ENCODE measurements at regions not wholly inside any gene's neighbourhood (a gene's known extent, or its start where the extent isn't known, plus 50 kb on each side); places are given as distances from the start of the nearest gene placed in this dataset.
"Not testable (repeated sequence)": the region's sequence is repeated elsewhere in the genome, so short reads cannot be mapped to it uniquely, and the experiment has no call there.

GRCh38 chr12:72723732-72724131 lies 451.6 kb downstream of the TRHDE start:
- no peak overlapping the region for H3K4me3 ChIP-seq (ENCODE audit: low read length)
- ATAC-seq (no peak), DNase-seq (no peak)
- no peaks in the 10 kb centered on the region for H3K4me1 ChIP-seq (ENCODE audit: control insufficient read depth, insufficient read depth, low read length)
- no peak overlapping the region for H3K27ac ChIP-seq (ENCODE audit: low read length)
- 78% methylated on average over 1 of the region's 1 CpG for WGBS
- intact Hi-C loops (cut with DNase I): no loop called here
- no peaks in the 10 kb centered on the region for H3K9me3 ChIP-seq (ENCODE audit: control insufficient read depth, low read length)
- H3K27me3 ChIP-seq (ENCODE audit: control insufficient read depth, insufficient read depth): no peaks in the 10 kb centered on the region

DNA sequence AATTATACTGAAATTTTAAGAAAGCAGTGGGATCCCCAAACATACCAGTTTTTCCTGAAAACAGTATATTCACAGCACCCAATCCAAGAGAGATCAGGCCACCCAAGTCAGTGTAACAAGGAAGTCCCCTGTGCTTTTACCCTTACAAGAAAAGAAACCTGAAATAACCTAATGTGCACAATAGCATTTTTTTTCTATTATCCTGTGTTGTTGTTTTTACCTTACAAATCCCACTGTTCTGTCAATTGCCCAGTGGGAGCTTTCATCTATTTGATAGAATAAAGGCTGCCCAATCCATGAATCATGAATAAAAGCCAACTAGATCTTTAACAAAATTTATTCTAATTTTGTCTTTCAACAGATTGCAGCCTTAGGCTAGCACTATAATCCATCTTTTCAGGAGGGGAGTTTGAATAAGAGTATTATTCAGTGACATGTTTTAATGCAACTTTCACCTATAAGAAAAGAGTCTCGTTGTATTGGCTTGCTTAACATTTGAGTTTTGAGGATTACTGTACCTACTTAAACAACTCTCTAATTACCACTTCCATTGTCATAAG lies 457.4 kb downstream of the TRHDE start:
- 81% methylated on average over 1 of the region's 1 CpG for WGBS
- Histone ChIP-seq H3K27ac (ENCODE audit: low read length) (no peak overlapping the region), H3K27me3 (ENCODE audit: control insufficient read depth, insufficient read depth) (no peaks in the 10 kb centered on the region), H3K9me3 (ENCODE audit: control insufficient read depth, low read length) (no peaks in the 10 kb centered on the region), H3K4me3 (ENCODE audit: low read length) (no peak overlapping the region), H3K4me1 (ENCODE audit: control insufficient read depth, insufficient read depth, low read length) (no peaks in the 10 kb centered on the region)
- ATAC-seq: no peak
- DNase-seq: no peak
- intact Hi-C loops (cut with DNase I): no loop called here

- H3K27me3 ChIP-seq (ENCODE audit: control insufficient read depth, insufficient read depth): no peaks in the 10 kb centered on the region
- no peak overlapping the region for H3K4me3 ChIP-seq (ENCODE audit: low read length)
- ATAC-seq (no peak), DNase-seq (no peak)
- no peaks in the 10 kb centered on the region for H3K9me3 ChIP-seq (ENCODE audit: control insufficient read depth, low read length)
- no peak overlapping the region for H3K27ac ChIP-seq (ENCODE audit: low read length)
- no peaks in the 10 kb centered on the region for H3K4me1 ChIP-seq (ENCODE audit: control insufficient read depth, insufficient read depth, low read length)
- intact Hi-C loops (cut with DNase I): no loop called here
- WGBS: 84% methylated on average over 2 of the region's 2 CpGs
Observed at GRCh38 chr12:72734581-72734980, 462.4 kb downstream of the TRHDE start.

DNA sequence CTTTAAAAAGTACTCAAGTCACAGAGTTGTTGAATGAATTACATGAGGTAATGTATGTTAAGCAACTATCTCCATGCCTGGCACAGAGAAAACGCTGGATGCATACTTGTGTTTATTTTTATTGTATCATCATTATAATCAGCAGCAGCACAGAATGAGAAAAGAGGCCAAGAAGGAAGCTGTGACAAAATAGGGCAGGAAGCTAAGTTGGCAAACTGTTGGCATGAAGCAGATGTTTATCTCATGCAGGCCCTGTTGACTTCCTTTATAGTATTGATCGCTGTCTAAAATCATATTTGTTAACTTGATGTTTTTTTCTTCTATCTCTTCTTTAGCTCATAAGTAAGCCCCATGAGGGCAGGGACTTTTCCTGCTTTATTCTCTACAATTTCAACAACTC lies 466.6 kb downstream of the TRHDE start:
- Histone ChIP-seq H3K27ac (ENCODE audit: low read length) (no peak overlapping the region), H3K27me3 (ENCODE audit: control insufficient read depth, insufficient read depth) (no peaks in the 10 kb centered on the region), H3K4me3 (ENCODE audit: low read length) (no peak overlapping the region), H3K9me3 (ENCODE audit: control insufficient read depth, low read length) (no peaks in the 10 kb centered on the region), H3K4me1 (ENCODE audit: control insufficient read depth, insufficient read depth, low read length) (no peaks in the 10 kb centered on the region)
- 52% methylated on average over 2 of the region's 2 CpGs for WGBS
- intact Hi-C loops (cut with DNase I): no loop called here
- ATAC-seq (no peak), DNase-seq (no peak)

- Histone ChIP-seq H3K27me3 (ENCODE audit: control insufficient read depth, insufficient read depth) (no peaks in the 10 kb centered on the region), H3K4me3 (ENCODE audit: low read length) (no peak overlapping the region), H3K9me3 (ENCODE audit: control insufficient read depth, low read length) (no peaks in the 10 kb centered on the region), H3K4me1 (ENCODE audit: control insufficient read depth, insufficient read depth, low read length) (no peaks in the 10 kb centered on the region), H3K27ac (ENCODE audit: low read length) (no peak overlapping the region)
- WGBS: 94% methylated on average over 1 of the region's 1 CpG
- DNase-seq: no peak
- intact Hi-C loops (cut with DNase I): no loop called here
- ATAC-seq: no peak
Observed at GRCh38 chr12:72740064-72740463, 467.9 kb downstream of the TRHDE start.

DNA sequence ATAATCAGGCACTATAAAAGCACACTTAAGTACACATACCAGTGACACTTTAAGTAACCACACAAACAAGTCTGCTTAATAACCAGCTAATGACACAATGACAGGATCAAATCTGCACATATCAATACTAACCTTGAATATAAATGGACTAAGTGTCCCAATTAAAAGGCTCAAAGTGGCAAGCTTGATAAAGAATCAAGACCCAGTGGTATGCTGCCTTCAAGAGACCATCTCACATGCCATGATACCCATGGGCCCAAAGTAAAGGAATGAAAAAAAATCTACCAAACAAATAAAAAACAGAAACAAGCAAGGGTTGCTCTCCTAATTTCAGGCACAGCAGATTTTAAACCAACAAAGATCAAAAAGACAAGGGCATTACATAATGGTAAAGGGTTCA lies 470.4 kb downstream of the TRHDE start:
- Histone ChIP-seq H3K27ac (ENCODE audit: low read length) (no peak overlapping the region), H3K4me1 (ENCODE audit: control insufficient read depth, insufficient read depth, low read length) (no peaks in the 10 kb centered on the region), H3K9me3 (ENCODE audit: control insufficient read depth, low read length) (no peaks in the 10 kb centered on the region), H3K27me3 (ENCODE audit: control insufficient read depth, insufficient read depth) (no peaks in the 10 kb centered on the region), H3K4me3 (ENCODE audit: low read length) (no peak overlapping the region)
- ATAC-seq: no peak
- intact Hi-C loops (cut with DNase I): no loop called here
- no peak for DNase-seq

- Histone ChIP-seq H3K27me3 (ENCODE audit: control insufficient read depth, insufficient read depth) (no peaks in the 10 kb centered on the region), H3K4me3 (ENCODE audit: low read length) (no peak overlapping the region), H3K27ac (ENCODE audit: low read length) (no peak overlapping the region), H3K9me3 (ENCODE audit: control insufficient read depth, low read length) (no peaks in the 10 kb centered on the region), H3K4me1 (ENCODE audit: control insufficient read depth, insufficient read depth, low read length) (no peaks in the 10 kb centered on the region)
- DNase-seq: no peak
- WGBS: 84% methylated on average over 2 of the region's 2 CpGs
- ATAC-seq: no peak
- intact Hi-C loops (cut with DNase I): no loop called here
Observed at GRCh38 chr12:72746048-72746447, 473.9 kb downstream of the TRHDE start.

DNA sequence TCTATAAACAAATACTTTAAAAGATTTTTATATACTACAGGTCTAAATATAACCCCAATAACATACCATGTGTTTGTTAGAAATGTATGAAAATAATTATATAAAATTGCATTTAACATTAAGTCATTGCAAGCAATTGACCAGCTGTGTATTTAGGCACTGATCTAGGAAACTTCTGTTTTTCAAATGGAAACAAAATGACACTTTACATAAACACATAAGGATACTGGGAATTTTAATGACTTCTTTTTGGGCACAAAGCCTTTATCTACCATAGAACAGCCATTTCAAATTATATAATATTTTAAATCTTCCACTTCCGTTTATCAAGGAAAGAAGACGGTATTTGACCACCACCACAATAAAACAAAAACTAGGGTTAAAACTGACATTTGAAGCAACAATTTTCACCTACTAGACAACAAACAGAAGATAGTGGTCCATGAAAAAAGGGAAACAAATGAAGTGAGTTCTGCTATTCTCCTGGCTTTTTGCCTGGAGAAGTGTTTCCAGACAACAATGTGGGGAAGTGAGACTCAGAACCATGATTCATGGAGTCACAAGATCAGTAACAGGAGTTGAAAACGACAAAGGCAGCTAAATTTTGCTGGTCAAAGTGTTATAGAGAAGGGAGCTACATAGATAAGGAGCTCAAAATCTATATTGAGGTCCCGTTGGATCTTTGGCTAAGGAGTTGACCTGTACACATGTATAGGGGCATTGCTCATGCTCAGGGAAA lies 475.1 kb downstream of the TRHDE start:
- 55% methylated on average over 4 of the region's 4 CpGs for WGBS
- ATAC-seq (no peak), DNase-seq (no peak)
- Histone ChIP-seq H3K4me3 (ENCODE audit: low read length) (no peak overlapping the region), H3K4me1 (ENCODE audit: control insufficient read depth, insufficient read depth, low read length) (no peaks in the 10 kb centered on the region), H3K9me3 (ENCODE audit: control insufficient read depth, low read length) (no peaks in the 10 kb centered on the region), H3K27ac (ENCODE audit: low read length) (no peak overlapping the region), H3K27me3 (ENCODE audit: control insufficient read depth, insufficient read depth) (no peaks in the 10 kb centered on the region)
- intact Hi-C loops (cut with DNase I): no loop called here

DNA sequence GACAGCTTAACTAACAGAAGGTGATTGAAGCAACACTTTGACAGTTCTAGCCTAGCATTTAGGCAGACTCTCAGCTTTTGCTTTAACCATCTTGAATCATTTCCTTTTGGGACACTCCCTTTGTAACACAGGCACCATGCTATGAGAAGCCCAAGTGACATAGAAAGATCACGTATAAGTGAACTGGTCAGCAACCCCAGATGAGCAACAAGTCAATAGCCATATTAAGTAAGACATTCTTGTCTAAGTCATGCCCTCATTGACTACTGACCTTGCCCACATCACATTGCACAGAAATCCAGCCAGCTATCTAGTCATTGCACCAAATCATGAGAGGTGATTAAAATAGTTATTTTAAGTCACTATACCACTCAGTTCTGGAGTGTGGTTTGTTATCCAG lies 476.8 kb downstream of the TRHDE start:
- H3K9me3 ChIP-seq (ENCODE audit: control insufficient read depth, low read length): no peaks in the 10 kb centered on the region
- H3K27ac ChIP-seq (ENCODE audit: low read length): no peak overlapping the region
- no peaks in the 10 kb centered on the region for H3K27me3 ChIP-seq (ENCODE audit: control insufficient read depth, insufficient read depth)
- no peak for ATAC-seq
- no peak overlapping the region for H3K4me3 ChIP-seq (ENCODE audit: low read length)
- 79% methylated on average over 1 of the region's 1 CpG for WGBS
- no peaks in the 10 kb centered on the region for H3K4me1 ChIP-seq (ENCODE audit: control insufficient read depth, insufficient read depth, low read length)
- no peak for DNase-seq
- intact Hi-C loops (cut with DNase I): no loop called here

GRCh38 chr12:72753571-72753970 lies 481.4 kb downstream of the TRHDE start:
- no peaks in the 10 kb centered on the region for H3K27me3 ChIP-seq (ENCODE audit: control insufficient read depth, insufficient read depth)
- H3K4me3 ChIP-seq (ENCODE audit: low read length): no peak overlapping the region
- DNase-seq (no peak), ATAC-seq (no peak)
- no peaks in the 10 kb centered on the region for H3K9me3 ChIP-seq (ENCODE audit: control insufficient read depth, low read length)
- 42% methylated on average over 3 of the region's 3 CpGs for WGBS
- H3K27ac ChIP-seq (ENCODE audit: low read length): no peak overlapping the region
- intact Hi-C loops (cut with DNase I): no loop called here
- H3K4me1 ChIP-seq (ENCODE audit: control insufficient read depth, insufficient read depth, low read length): no peaks in the 10 kb centered on the region

- H3K4me3 ChIP-seq (ENCODE audit: low read length); H3K27ac ChIP-seq (ENCODE audit: low read length); H3K27me3 ChIP-seq (ENCODE audit: control insufficient read depth, insufficient read depth); intact Hi-C loops (cut with DNase I); DNase-seq; H3K9me3 ChIP-seq (ENCODE audit: control insufficient read depth, low read length); H3K4me1 ChIP-seq (ENCODE audit: control insufficient read depth, insufficient read depth, low read length); ATAC-seq: not testable (repeated sequence)
- 90% methylated on average over 18 of the region's 18 CpGs for WGBS
Observed at GRCh38 chr12:72754026-72754425, 481.9 kb downstream of the TRHDE start.

GRCh38 chr12:72766517-72766916 lies 494.3 kb downstream of the TRHDE start:
- H3K9me3 ChIP-seq (ENCODE audit: control insufficient read depth, low read length): no peaks in the 10 kb centered on the region
- intact Hi-C loops (cut with DNase I): no loop called here
- no peaks in the 10 kb centered on the region for H3K4me1 ChIP-seq (ENCODE audit: control insufficient read depth, insufficient read depth, low read length)
- ATAC-seq (no peak), DNase-seq (no peak)
- no peaks in the 10 kb centered on the region for H3K27me3 ChIP-seq (ENCODE audit: control insufficient read depth, insufficient read depth)
- no peak overlapping the region for H3K27ac ChIP-seq (ENCODE audit: low read length)
- 51% methylated on average over 2 of the region's 2 CpGs for WGBS
- H3K4me3 ChIP-seq (ENCODE audit: low read length): no peak overlapping the region
